Upper lobe of right lung (tissue), 1 donor: ENCODE measurements at regions not wholly inside any gene's neighbourhood (a gene's known extent, or its start where the extent isn't known, plus 50 kb on each side); places are given as distances from the start of the nearest gene placed in this dataset.

Source experiments
- ATAC-seq: fragments of 200-7000 bp; cut with Tn5 transposase; one replicate; pipeline ENCODE4 v1.9.1; 2020; ENCODE audit warnings: mild to moderate bottlenecking, moderate library complexity
- DNase-seq: peaks from one replicate; pipeline ENCODE4 v3.0.0-alpha.2; 2020
- H3K27ac ChIP-seq: fragments of 200-600 bp; one replicate; pipeline ENCODE4 v1.8.0; 2022
- H3K27me3 ChIP-seq: fragments of 200-600 bp; one replicate; pipeline ENCODE4 v1.8.0; 2022; ENCODE audit warnings: mild to moderate bottlenecking
- H3K36me3 ChIP-seq: fragments of 200-600 bp; one replicate; pipeline ENCODE4 v1.8.0; 2022
- H3K4me1 ChIP-seq: fragments of 200-600 bp; one replicate; pipeline ENCODE4 v1.8.0; 2022
- H3K4me3 ChIP-seq: fragments of 200-600 bp; one replicate; pipeline ENCODE4 v1.8.0; 2022; ENCODE audit warnings: mild to moderate bottlenecking
- H3K9me3 ChIP-seq: fragments of 200-600 bp; one replicate; pipeline ENCODE4 v1.8.0; 2022
- CTCF ChIP-seq: fragments of 200-600 bp; IDR thresholded peaks from one replicate; pipeline ENCODE4 v1.8.0; 2022; ENCODE audit warnings: antibody characterized with exemption
- intact Hi-C: fragments of 100-400 bp; cut with DNase I; formaldehyde crosslinking; loops from one replicate; pipeline ENCODE4 v1.11.0; 2022
- donor health status: DM: no; HTN: yes; CAD: no; lungs with severe emphysema.

- no peaks in the 10 kb centered on the region for H3K9me3 ChIP-seq
- H3K27me3 ChIP-seq, result no peaks in the 10 kb centered on the region
- DNase-seq (no peak), ATAC-seq (no peak)
- intact Hi-C loops, result no loop called here
- H3K27ac ChIP-seq, result no peak overlapping the region
- no peaks in the 10 kb centered on the region for H3K4me1 ChIP-seq
- no peak for TF ChIP-seq CTCF
- no peak overlapping the region for H3K4me3 ChIP-seq
- no peaks in the 10 kb centered on the region for H3K36me3 ChIP-seq
These were observed 86.6 kb upstream of the AGBL1 start for GRCh38 chr15:85993116-85993515.

- intact Hi-C loops, result no loop called here
- no peaks in the 10 kb centered on the region for H3K27me3 ChIP-seq
- no peak for TF ChIP-seq CTCF
- H3K9me3 ChIP-seq, result no peaks in the 10 kb centered on the region
- no peak overlapping the region for H3K4me3 ChIP-seq
- DNase-seq (no peak), ATAC-seq (no peak)
- no peak overlapping the region for H3K27ac ChIP-seq
- no peaks in the 10 kb centered on the region for H3K4me1 ChIP-seq
- no peaks in the 10 kb centered on the region for H3K36me3 ChIP-seq
These were observed 82.1 kb upstream of the AGBL1 start for GRCh38 chr15:85997618-85998017.

GRCh38 chr15:85999658-86000057 lies 80.0 kb upstream of the AGBL1 start:
- no peaks in the 10 kb centered on the region for H3K27me3 ChIP-seq
- H3K27ac ChIP-seq, result no peak overlapping the region
- intact Hi-C loops, result no loop called here
- H3K4me3 ChIP-seq, result no peak overlapping the region
- no peak for TF ChIP-seq CTCF
- no peak for ATAC-seq
- H3K36me3 ChIP-seq, result no peaks in the 10 kb centered on the region
- no peaks in the 10 kb centered on the region for H3K4me1 ChIP-seq
- DNase-seq, result no peak
- H3K9me3 ChIP-seq, result no peaks in the 10 kb centered on the region

GRCh38 chr15:86001200-86001599 lies 78.5 kb upstream of the AGBL1 start:
- H3K27me3 ChIP-seq, result no peaks in the 10 kb centered on the region
- no peaks in the 10 kb centered on the region for H3K36me3 ChIP-seq
- no peak overlapping the region for H3K4me3 ChIP-seq
- no peaks in the 10 kb centered on the region for H3K9me3 ChIP-seq
- DNase-seq (no peak), ATAC-seq (no peak)
- H3K4me1 ChIP-seq, result no peaks in the 10 kb centered on the region
- intact Hi-C loops, result no loop called here
- TF ChIP-seq CTCF, result no peak
- no peak overlapping the region for H3K27ac ChIP-seq

- no peak for ATAC-seq
- intact Hi-C loops, result no loop called here
These were observed 77.2 kb upstream of the AGBL1 start for GRCh38 chr15:86002444-86002843.

More at GRCh38 chr15:86002444-86002843, 77.2 kb upstream of the AGBL1 start:
- H3K9me3 ChIP-seq, result no peaks in the 10 kb centered on the region
- no peak overlapping the region for H3K27ac ChIP-seq
- H3K36me3 ChIP-seq, result no peaks in the 10 kb centered on the region
- no peaks in the 10 kb centered on the region for H3K4me1 ChIP-seq
- H3K4me3 ChIP-seq, result no peak overlapping the region
- TF ChIP-seq CTCF, result no peak
- H3K27me3 ChIP-seq, result no peaks in the 10 kb centered on the region
- no peak for DNase-seq
